ENCODE measurements at regions not wholly inside any gene's neighbourhood (a gene's known extent, or its start where the extent isn't known, plus 50 kb on each side); places are given as distances from the start of the nearest gene placed in this dataset.
"Not testable (repeated sequence)": the region's sequence is repeated elsewhere in the genome, so short reads cannot be mapped to it uniquely, and the experiment has no call there.

DNA sequence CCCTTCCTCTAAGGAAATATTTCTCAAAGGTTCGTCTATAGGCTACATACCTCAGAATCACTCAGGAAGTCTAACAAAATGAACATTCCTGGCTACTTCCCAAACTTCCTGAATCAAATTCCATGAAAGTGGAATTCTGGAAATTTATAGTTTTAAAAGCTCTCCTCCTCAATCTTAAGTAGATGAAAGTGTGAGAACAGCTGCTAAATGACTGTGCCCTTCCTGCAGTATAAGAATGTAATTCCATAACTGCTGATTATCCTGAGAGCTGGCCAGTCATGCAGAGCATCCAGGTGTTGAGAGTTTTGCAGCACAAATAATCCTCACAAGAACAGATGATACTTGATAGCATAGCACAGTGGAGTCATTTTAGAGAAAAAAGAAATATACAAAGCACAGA, 265.0 kb downstream of the KCNJ3 start:
- no peak for DNase-seq

DNA sequence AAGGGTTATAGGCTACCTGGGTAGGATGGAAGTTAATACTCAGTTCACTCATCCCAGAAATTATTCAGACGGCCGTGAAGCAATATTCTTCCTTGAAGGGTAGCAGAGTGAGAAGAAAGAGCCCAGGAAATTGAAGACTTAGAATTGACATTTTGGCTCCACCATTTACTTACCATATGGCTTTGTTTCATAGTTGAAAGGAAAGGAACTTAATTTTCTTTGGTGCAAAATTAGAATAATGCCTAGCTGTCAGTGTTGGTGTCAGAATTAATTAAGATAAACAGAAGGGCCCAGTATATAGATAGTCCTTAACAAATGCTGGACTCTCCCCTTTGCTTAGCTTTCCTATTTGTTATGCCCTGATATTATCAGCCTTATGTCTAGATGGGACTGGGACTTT, 263.2 kb downstream of the KCNJ3 start:
- no peak for DNase-seq

- no peak for DNase-seq
Observed at GRCh38 chr2:154960802-154961583, 262.5 kb downstream of the KCNJ3 start.

DNA sequence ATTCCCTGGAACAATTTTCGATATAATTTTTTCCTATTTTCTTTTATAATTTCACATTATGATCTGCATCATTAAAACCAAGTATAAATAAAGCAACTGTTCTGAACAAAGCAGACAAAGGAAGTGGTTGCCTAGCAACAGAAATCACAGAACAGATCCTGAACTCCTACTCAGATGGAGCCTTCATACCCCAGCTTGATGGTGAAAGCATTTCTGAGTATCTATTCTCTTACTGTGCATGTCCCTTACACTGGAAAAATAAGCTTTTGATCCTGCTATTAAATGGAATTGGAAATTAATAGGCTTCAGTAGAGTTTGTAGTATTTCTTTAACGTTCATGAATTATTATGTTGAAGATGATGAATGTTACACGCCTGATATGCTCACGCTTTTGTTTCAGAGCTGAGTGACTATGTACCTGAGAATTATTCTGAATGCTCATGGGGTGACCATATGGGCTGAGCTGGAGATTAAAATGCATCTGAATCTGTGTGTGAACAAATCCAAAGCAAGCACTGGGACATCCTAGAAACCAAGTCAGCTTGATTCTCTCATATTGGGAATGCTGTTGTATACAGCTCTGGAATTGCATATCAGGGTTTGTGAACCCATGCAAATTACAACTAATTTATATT, 254.0 kb downstream of the KCNJ3 start:
- no peak for DNase-seq

DNA sequence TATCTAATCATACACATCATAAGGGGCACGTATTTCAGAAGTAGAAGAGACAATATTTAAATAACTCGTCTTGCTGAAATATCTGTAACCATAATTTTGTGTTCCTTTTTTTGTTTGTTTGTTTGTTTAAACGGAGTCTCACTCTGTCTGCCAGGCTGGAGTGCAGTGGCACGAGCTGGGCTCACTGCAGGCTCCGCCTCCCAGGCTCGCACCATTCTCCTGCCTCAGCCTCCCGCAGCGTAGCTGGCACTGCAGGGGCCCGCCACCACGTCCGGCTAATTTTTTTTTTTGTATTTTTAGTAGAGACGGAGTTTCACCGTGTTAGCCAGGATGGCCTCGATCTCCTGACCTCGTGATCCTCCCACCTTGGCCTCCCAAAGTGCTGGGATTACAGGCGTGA, 248.9 kb downstream of the KCNJ3 start:
- not testable (repeated sequence) for DNase-seq

DNA sequence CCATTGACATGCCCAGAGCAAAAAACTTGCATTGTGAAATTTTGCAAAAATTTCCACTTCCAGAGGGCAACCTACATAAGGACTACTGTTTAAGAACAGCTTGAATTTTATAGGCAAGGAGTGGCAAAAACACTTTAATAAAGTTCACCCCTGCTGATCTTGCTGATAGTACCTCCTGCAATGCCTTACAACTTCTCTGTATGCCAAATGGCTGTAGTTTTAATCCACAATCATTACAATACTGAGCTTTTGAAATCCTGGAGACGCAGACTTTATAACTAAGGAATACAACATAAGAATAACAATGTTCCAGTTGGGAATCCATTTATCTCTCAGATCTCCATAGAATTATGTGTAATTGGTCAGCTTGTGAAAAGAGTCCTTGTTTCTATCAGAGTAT, 247.5 kb downstream of the KCNJ3 start:
- DNase-seq, result no peak

DNA sequence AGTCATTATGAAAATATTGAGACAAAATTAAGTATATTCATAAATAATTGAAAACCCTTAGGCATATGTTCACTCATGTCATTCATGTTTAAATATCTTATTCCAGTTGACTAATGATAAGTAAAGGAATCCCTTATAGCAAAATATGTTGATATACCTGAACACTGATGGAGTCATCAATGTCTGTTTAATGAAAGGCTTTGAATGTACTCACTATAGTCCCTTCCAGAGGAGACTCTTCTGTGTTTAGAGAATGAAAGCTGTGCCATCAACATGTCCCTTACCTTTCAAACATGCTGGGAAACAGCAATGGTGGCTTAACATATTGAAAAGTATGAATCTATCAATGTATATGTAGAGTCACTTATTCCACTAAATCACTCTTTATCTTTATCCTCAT, 242.9 kb downstream of the KCNJ3 start:
- DNase-seq, result no peak

GRCh38 chr2:154934213-154934612, 235.7 kb downstream of the KCNJ3 start:
- no peak for DNase-seq

DNA sequence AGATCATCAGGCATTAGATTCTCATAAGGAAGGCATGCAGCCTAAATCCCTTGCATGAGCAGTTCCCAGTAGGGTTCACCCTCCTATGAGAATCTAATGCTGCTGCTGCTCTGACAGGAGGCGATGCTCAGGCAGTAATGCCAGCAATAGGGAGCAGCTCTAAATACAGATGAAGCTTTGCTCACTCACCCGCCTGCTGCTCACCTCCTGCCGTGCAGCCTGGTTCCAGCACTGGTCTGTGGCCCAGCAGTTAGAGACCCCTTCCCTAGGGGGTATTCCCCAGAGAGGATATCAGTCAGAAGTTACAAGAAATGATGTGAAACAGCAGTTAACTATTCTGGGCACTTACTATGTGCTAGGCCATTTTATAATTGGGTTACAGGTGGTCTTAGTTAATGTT, 226.0 kb downstream of the KCNJ3 start:
- no peak for DNase-seq

- DNase-seq, result no peak
Observed at GRCh38 chr2:154914561-154914960, 216.1 kb downstream of the KCNJ3 start.

DNA sequence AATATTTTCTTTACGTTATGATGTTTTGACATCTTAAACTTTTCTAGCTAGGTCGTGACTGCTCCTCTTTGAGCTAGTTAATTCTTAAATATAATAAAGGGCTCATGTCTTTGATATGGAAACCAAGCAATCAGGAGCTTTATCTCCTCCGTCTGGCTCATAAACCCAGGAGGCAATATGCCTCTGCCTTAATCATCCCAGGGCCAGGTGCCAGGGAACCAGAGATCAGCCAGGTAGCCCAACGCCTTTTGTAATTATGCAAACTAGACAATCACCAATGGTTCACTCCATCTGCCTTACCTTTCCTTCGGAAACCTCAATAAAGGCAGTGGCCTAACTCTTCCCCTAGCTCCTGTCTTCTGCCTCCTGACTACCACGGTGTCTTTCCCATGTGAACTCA, 213.7 kb downstream of the KCNJ3 start:
- no peak for DNase-seq

GRCh38 chr2:154911729-154912128, 213.2 kb downstream of the KCNJ3 start:
- no peak for DNase-seq

DNA sequence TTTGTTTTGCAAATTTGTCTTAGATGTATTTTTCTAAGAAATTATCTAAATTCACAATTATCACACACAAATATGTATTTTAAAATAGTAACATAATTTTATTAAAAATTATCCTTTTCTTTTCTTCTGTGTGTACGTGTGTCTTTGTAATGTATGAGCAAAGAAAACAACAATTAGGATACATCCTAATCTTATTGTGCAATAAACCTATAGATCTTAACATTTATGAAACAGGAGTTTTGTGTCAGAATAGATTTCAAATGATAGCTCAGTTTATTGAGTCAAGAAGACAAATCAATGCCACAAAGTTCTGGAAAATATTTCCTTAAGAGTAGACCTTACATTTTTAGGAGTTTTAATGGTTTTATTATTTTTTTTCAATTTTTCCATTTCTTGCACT, 212.2 kb downstream of the KCNJ3 start:
- DNase-seq, result no peak

GRCh38 chr2:154908327-154908726, 209.8 kb downstream of the KCNJ3 start:
- no peak for DNase-seq

All from amniotic stem cell (primary cell).